SJSA1 (cell line): ENCODE measurements at regions not wholly inside any gene's neighbourhood (a gene's known extent, or its start where the extent isn't known, plus 50 kb on each side); places are given as distances from the start of the nearest gene placed in this dataset.

Experiments used
- DNase-seq, 2 experiments: peaks; one replicate each; pipeline ENCODE4 v3.0.0-alpha.2; 2015 to 2020; ENCODE audit warnings: low spot score in 2 of 2, low read depth in 1 of 2
- H3K27ac ChIP-seq: fragments of 250-450 bp; sonication (Bioruptor Pico); 2 replicates; pipeline ENCODE4 v1.5.1; 2020; ENCODE audit warnings: mild to moderate bottlenecking, moderate library complexity
- H3K27me3 ChIP-seq: fragments of 250-450 bp; sonication (Bioruptor Pico); replicated peaks from 2 replicates; pipeline ENCODE4 v1.5.1; 2020; ENCODE audit warnings: mild to moderate bottlenecking, moderate library complexity
- H3K36me3 ChIP-seq: fragments of 250-450 bp; sonication (Bioruptor Pico); 2 replicates; pipeline ENCODE4 v1.5.1; 2020; ENCODE audit warnings: mild to moderate bottlenecking
- H3K4me1 ChIP-seq: fragments of 250-450 bp; sonication (Bioruptor Pico); replicated peaks from 2 replicates; pipeline ENCODE4 v1.6.1; 2021; ENCODE audit warnings: mild to moderate bottlenecking
- H3K4me3 ChIP-seq: fragments of 250-450 bp; sonication (Bioruptor Pico); 2 replicates; pipeline ENCODE4 v1.5.1; 2020; ENCODE audit warnings: mild to moderate bottlenecking
- H3K9me3 ChIP-seq: fragments of 250-450 bp; sonication (Bioruptor Pico); replicated peaks from 2 replicates; pipeline ENCODE4 v1.5.1; 2020; ENCODE audit warnings: mild to moderate bottlenecking

DNA sequence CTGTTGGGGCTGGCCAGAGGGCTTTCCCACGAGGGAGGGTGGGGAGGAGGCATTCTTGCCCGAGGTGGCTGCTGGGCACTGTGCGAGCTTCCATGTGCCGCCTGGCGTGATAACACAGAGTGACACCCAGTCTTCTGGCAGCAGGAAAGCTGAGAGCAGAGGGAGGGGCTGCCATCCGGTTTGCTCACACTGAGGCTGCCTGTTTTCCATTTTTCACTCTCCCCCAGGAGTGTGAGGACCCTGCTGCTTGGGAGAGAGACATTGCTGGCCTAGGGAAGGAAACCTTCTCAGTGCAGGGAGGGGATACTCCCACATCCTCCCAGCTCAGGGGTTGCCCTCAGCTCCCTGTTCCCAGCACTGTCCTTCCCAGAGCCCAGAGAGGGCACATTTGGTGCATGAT, 73.1 kb downstream of the INHBB start:
- Histone ChIP-seq H3K4me1 (no peaks in the 10 kb centered on the region), H3K27ac (no peak overlapping the region), H3K9me3 (no peaks in the 10 kb centered on the region), H3K36me3 (no peaks in the 10 kb centered on the region), H3K27me3 (peaks cover 22% of the 10 kb centered on the region), H3K4me3 (no peak overlapping the region)
- no peak for DNase-seq

GRCh38 chr2:120419955-120420354, 74.0 kb downstream of the INHBB start:
- H3K9me3 ChIP-seq = no peaks in the 10 kb centered on the region
- no peaks in the 10 kb centered on the region for H3K4me1 ChIP-seq
- no peaks in the 10 kb centered on the region for H3K36me3 ChIP-seq
- DNase-seq = no peak
- H3K27ac ChIP-seq = no peak overlapping the region
- no peak overlapping the region for H3K4me3 ChIP-seq
- H3K27me3 ChIP-seq = peaks cover 29% of the 10 kb centered on the region

GRCh38 chr2:120421126-120421829, 75.3 kb downstream of the INHBB start:
- Histone ChIP-seq H3K27me3 (peaks cover 40% of the 10 kb centered on the region), H3K27ac (no peak overlapping the region), H3K4me1 (no peaks in the 10 kb centered on the region), H3K4me3 (no peak overlapping the region), H3K36me3 (no peaks in the 10 kb centered on the region), H3K9me3 (no peaks in the 10 kb centered on the region)
- no peak for DNase-seq

DNA sequence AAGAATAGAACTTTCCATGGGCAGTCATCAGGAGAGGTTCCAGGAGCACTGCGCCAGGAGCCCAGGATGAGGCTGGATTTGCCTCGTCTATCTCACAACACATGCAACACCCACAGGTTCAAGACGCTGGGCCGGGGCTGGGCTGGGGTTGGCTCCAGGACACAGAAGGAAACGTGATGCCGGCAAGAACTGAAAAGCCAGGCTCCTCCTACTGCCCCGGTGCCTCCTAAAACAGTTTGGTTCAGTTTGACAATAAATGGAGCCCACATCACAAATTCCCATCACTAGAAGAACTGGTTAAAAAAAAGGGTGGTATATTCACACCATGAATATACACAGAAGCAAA, 75.9 kb downstream of the INHBB start:
- Histone ChIP-seq H3K27ac (no peak overlapping the region), H3K9me3 (no peaks in the 10 kb centered on the region), H3K27me3 (peaks cover 45% of the 10 kb centered on the region), H3K4me1 (no peaks in the 10 kb centered on the region), H3K4me3 (no peak overlapping the region), H3K36me3 (no peaks in the 10 kb centered on the region)
- DNase-seq = no peak

GRCh38 chr2:120422465-120423160, 76.7 kb downstream of the INHBB start:
- H3K9me3 ChIP-seq = no peaks in the 10 kb centered on the region
- no peaks in the 10 kb centered on the region for H3K36me3 ChIP-seq
- H3K4me3 ChIP-seq = no peak overlapping the region
- peaks cover 48% of the 10 kb centered on the region for H3K27me3 ChIP-seq
- no peak overlapping the region for H3K27ac ChIP-seq
- H3K4me1 ChIP-seq = no peaks in the 10 kb centered on the region
- no peak for DNase-seq

DNA sequence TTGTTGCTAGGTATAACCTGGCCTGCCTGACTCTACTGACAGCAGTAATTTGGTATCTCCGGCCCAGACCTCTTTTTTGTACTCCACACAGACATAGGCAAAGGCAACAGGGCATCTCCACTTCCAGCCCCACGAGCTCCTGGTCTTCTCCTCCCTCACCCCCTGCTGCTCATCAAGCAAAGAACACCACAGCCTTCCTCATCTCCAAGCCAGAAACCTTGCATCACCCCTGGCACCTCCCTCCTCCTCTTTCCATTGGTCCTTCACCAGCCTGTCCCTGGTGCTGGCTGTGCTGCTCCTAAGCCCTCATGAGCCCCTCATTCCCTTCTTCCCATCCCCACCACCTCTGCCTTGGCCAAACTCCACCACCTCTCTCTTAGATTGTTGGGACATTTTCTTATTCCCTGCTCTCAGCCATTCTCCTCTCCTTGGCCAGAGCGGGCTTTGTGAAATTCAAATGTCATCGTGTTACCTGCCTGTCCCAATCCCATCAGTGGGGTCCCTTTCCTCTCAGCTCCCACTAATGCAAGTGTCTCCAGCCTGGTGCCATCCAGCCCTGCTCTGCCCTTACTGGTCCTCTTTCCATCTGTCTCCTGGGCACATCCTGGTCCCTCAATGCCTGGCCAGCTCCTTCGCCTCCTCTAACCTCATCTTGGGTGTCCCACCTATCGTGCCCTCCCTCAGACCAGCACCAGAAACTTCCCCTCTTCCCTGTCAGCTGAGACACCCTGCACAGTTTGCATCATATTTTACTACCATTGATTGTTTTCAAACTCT, 77.4 kb downstream of the INHBB start:
- DNase-seq = no peak
- Histone ChIP-seq H3K27ac (no peak overlapping the region), H3K4me3 (no peak overlapping the region), H3K27me3 (peaks cover 52% of the 10 kb centered on the region), H3K36me3 (no peaks in the 10 kb centered on the region), H3K9me3 (no peaks in the 10 kb centered on the region), H3K4me1 (no peaks in the 10 kb centered on the region)

DNA sequence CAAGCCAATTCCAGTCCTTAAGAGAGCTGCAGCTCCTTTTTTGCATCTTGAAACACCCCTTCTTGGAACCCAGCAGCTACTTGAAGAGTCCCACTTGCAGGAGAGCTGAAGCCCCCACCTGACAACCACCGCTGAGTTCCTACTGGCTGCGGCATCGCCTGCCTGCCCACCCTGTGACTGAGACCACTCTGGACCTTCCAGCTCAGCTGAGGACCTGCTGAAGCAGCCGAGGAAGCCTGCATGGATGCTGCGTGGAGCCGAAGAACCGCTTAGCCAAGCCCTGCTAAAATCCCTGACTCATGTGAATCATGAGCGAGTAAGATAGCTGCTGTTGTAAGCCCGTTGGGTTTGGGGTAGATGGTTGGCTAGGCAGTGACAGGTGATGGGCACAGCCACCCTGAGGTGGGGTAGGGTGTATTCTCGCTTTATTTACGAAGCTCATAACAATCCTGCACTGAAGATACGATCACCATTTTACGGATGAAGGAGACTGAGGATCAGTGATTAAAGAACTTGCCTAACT, 78.4 kb downstream of the INHBB start:
- H3K9me3 ChIP-seq = no peaks in the 10 kb centered on the region
- H3K4me1 ChIP-seq = no peaks in the 10 kb centered on the region
- no peak overlapping the region for H3K4me3 ChIP-seq
- no peak overlapping the region for H3K27ac ChIP-seq
- DNase-seq = no peak
- H3K27me3 ChIP-seq = peaks cover 51% of the 10 kb centered on the region
- no peaks in the 10 kb centered on the region for H3K36me3 ChIP-seq

- Histone ChIP-seq H3K4me3 (no peak overlapping the region), H3K4me1 (no peaks in the 10 kb centered on the region), H3K27me3 (peaks cover 57% of the 10 kb centered on the region), H3K27ac (no peak overlapping the region), H3K9me3 (no peaks in the 10 kb centered on the region), H3K36me3 (no peaks in the 10 kb centered on the region)
- no peak for DNase-seq
These were observed 79.1 kb downstream of the INHBB start for GRCh38 chr2:120425014-120425413.

- H3K27me3 ChIP-seq = peaks cover 48% of the 10 kb centered on the region
These were observed 82.8 kb downstream of the INHBB start for GRCh38 chr2:120428748-120429147.

DNA sequence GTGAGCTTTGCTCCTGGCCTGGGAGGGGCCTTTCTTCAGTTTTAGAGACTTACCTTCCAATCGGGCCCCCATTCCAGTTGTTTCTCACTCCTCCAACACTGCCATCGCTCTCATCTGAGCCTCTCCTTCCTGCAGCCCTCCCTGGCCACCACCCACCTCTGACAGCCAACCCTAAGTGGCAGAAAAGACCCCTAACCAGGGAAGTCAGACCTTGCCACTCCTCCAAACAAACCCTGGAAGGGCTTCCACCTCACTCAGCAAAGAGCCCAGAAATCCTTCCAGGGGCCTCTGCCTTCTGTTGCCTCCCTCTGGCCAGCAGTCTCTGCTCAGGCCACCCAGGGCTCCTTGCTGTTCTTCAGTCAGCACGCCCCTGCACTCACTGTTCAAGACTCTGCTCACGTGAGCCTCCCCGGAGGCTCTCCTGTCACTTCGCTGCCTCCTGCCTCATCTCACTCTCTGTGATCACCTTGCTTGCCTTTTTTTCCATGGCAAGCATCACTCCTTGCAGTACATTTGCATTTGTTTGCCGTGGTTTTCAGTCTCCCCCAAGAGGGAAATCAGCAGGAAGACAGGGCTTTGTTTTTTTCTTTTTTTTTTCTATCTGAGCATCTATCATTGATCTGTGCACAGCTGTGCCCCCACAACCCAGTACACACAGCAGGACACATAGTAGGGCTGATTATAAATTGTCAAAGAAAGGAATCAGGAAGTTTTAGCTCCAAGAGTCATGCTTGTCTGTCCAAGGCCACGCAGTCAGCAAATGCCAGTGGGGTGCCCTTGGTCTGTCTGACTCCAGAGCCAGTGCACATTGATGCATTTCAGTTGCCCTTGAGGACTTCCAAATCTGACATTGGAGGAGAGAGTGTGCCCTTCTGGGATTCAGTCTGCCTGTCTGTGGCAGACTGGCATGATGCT, 83.9 kb downstream of the INHBB start:
- H3K27me3 ChIP-seq = peaks cover 39% of the 10 kb centered on the region
- H3K27ac ChIP-seq = no peak overlapping the region
- no peaks in the 10 kb centered on the region for H3K36me3 ChIP-seq
- no peaks in the 10 kb centered on the region for H3K4me1 ChIP-seq
- DNase-seq = no peak
- no peak overlapping the region for H3K4me3 ChIP-seq
- H3K9me3 ChIP-seq = no peaks in the 10 kb centered on the region

More at GRCh38 chr2:120428748-120429147, 82.8 kb downstream of the INHBB start:
- Histone ChIP-seq H3K36me3 (no peaks in the 10 kb centered on the region), H3K4me1 (no peaks in the 10 kb centered on the region), H3K4me3 (no peak overlapping the region), H3K9me3 (no peaks in the 10 kb centered on the region), H3K27ac (no peak overlapping the region)
- DNase-seq = no peak

GRCh38 chr2:120430501-120430830, 84.5 kb downstream of the INHBB start:
- Histone ChIP-seq H3K4me3 (no peak overlapping the region), H3K27me3 (peaks cover 35% of the 10 kb centered on the region), H3K36me3 (no peaks in the 10 kb centered on the region), H3K4me1 (no peaks in the 10 kb centered on the region), H3K27ac (no peak overlapping the region), H3K9me3 (no peaks in the 10 kb centered on the region)
- DNase-seq = no peak

DNA sequence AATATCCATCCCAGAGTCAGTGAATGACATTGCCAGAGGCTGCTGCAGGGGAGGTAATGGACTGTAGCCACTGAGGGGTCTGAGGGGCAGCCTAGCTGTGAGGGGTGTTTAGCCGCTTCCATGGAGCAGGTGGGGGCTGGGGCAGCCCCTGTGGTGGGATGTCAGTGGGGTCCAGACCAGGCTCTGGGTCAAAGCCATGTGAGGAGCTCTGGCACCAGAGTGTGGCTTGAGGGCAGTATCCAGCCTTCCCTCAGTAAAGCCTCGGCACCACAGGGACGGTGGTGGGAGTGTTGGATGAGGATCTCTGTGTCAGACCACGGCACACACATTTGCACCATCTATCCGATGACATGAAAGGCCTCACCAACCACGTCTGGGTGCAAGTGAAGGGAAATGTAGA, 85.0 kb downstream of the INHBB start:
- H3K4me1 ChIP-seq = no peaks in the 10 kb centered on the region
- H3K36me3 ChIP-seq = no peaks in the 10 kb centered on the region
- no peak overlapping the region for H3K4me3 ChIP-seq
- H3K9me3 ChIP-seq = no peaks in the 10 kb centered on the region
- peaks cover 31% of the 10 kb centered on the region for H3K27me3 ChIP-seq
- no peak overlapping the region for H3K27ac ChIP-seq
- no peak for DNase-seq
